Activated CD8-positive, alpha-beta memory T cell treated with anti-CD3 and anti-CD28 coated beads, Interleukin-2, amount 50 U/mL, for 24 hours (primary cell): ENCODE measurements at regions not wholly inside any gene's neighbourhood (a gene's known extent, or its start where the extent isn't known, plus 50 kb on each side); places are given as distances from the start of the nearest gene placed in this dataset.
"Not testable (repeated sequence)": the region's sequence is repeated elsewhere in the genome, so short reads cannot be mapped to it uniquely, and the experiment has no call there.

Experiments used
- DNase-seq: peaks from one replicate; pipeline ENCODE4 v3.0.0-alpha.2; 2020; ENCODE audit errors: extremely low read depth

DNA sequence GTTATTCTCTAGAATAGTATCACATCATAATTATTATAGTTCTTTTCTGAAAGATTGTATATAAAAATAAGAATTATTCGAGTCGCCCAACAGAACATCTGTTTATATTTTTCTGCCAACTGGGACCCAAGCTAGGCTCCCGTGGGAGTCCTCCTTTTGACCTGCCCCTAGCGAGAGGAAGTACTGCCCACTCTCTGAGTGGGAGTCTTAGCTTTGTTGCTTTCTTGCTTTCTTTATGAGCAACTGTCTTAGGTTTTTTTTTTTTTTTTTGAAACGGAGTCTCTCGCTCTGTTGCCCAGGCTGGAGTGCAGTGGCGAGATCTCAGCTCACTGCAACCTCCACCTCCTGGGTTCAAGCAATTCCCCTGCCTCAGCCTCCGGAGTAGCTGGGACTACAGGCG, 202.0 kb upstream of the ZNF184 start:
- DNase-seq, result no peak

- DNase-seq, result no peak
Observed at GRCh38 chr6:27672113-27672799, 199.4 kb upstream of the ZNF184 start.

GRCh38 chr6:27669624-27670301, 196.9 kb upstream of the ZNF184 start:
- no peak for DNase-seq

DNA sequence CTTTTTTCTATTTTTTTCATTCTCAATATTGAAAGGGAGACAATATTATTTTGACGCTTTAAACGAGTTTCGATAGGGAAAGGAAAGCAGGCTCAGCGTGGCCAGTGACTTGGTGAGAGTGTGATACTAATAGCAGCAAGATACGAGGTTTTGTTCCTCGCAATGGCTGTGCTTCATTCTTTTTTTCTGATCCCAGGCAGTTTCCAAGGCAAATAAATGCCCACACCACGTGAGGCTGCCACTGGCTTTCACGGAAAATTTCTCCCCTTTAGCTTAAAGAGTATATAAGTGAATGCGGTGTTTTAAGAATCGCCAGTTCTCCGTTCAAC, 196.4 kb upstream of the ZNF184 start:
- no peak for DNase-seq

- no peak for DNase-seq
Observed at GRCh38 chr6:27668442-27669294, 195.8 kb upstream of the ZNF184 start.

DNA sequence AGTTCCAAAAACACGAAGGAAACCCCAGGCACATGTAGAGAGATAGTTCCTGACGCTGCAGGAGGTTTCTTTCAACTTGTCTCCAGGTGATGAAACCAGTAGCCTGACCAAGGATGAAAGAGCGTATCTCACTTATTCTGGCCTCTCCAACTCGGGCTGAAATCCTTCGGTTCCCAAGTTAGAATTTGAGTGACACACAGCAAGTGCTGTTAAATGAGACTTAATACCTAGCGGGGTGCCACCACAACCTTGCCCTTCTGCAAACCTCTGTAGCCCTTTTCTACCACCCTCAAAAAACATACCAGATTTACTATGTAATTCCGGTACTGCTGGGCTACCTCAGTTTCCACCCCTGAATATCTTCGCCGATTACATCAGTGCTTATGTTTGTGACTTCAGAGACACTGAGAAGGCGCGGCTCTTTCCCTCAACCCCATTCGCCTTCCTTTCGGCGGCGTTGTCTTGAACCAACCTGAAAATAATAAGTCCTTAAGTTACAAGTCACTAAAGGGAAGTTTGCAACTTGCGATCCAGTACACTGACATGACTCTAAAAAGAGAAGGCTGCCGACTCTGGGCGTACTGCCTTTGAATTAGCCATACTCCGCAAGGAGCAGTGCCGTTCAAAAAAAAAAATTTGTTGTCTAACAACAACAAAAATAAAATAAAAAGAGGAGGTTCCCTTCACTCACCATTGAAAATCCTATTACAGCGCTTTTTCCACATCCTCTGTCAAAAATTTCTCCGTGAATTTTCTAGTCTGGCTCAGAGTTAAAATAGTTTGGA, 194.9 kb upstream of the ZNF184 start:
- no peak for DNase-seq

GRCh38 chr6:27667016-27667656, 194.2 kb upstream of the ZNF184 start:
- DNase-seq, result no peak

GRCh38 chr6:27662769-27663168, 189.9 kb upstream of the ZNF184 start:
- no peak for DNase-seq

GRCh38 chr6:27662212-27662611, 189.3 kb upstream of the ZNF184 start:
- DNase-seq, result not testable (repeated sequence)

DNA sequence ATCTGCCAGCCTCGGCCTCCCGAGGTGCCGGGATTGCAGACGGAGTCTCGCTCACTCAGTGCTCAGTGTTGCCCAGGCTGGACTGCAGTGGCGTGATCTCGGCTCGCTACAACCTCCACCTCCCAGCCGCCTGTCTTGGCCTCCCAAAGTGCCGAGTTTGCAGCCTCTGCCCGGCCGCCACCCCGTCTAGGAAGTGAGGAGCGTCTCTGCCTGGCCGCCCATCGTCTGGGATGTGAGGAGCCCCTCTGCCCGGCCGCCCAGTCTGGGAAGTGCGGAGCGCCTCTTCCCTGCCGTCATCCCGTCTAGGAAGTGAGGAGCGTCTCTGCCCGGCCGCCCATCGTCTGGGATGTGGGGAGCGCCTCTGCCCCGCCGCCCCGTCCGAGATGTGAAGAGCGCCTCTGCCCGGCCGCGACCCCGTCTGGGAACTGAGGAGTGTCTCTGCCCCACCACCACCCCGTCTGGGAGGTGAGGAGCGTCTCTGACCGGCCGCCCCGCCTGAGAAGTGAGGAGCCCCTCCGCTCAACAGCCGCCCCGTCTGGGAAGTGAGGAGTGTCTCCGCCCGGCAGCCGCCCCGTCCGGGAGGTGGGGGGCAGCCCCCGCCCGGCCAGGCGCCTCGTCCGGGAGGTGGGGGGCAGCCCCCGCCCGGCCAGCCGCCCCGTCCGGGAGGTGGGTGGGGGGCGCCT, 180.4 kb upstream of the ZNF184 start:
- DNase-seq, result not testable (repeated sequence)

GRCh38 chr6:27651371-27651732, 178.4 kb upstream of the ZNF184 start:
- DNase-seq, result no peak

DNA sequence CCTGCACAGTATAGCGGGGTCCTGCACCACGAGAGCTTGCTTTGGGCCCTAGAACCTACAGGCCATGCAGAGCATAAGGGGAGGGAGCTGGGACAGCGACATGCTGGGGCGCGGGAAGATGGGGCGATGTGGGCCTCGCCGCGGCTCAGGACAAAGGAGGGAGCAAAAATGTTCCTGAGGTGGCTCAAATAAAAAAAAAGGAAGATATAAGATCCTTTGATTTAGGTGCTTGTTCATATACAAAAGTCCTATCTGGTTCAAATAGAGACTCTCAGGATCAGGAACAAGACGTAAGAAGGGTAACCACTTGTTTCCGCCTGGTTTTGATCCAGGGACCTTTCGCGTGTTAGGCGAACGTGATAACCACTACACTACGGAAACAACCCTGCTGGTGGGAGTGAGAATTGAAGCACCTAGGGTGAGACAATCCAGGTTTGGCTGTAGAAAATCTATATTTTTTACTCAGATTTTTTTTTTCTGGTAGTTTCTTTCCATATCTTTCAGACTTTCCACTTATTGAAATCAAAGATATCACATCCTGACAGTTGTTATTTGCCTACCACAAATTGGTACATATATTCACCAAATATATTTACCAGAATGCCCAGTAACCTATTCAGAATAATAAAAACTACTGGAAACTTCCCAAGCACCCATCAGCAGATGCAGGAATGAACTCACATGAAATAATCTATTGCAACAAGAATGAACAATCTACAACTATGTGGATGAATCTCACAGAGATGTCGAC, 177.9 kb upstream of the ZNF184 start:
- peak; percentile 43 for DNase-seq

DNA sequence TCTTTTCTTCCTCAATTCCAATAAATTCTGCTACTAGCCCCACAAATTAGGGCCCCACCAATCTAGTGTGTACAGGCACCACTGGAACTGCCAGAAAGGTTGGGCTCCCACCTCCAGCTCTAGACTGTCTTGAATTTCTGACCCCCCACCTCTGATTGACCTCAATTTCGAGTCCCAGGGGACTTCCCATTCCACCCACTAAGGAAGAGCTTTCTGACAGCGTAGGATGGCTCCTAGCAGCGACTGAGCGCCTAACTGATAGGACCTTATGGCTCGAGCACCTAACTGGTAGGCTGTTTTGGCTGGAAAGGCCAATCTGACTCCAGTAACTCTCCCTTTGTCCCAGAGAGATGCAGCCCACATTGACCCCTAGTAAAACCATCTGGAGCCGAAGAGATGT, 171.6 kb upstream of the ZNF184 start:
- DNase-seq, result no peak

DNA sequence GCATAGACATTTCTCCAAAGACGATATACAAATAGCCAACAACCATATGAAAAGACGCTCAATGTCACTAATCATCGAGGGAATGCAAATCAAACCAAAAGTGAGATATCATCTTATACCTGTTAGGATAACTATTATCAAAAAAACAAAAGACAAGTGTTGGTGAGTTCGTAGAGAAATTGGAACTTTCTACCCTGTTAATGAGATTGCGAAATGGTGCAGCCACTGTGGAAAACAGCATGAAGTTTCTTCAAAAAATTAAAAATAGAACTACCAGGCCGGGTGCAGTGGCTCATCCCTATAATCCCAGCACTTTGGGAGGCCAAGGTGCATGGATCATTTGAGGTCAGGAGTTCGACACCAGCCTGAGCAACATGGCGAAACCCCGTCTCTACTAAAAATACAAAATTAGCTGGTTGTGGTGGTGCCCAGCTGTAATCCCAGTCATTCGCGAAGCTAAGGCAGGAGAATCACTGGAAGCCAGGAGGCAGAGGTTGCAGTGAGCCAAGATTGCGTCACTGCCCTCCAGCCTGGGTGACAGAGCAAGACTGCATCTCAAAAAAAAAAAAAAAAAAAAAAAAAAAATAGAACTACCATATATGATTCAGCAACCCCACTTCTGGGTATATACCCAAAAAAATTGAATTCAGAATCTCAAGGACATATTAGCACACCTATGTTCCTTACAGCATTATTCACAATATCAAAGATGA, 170.0 kb upstream of the ZNF184 start:
- no peak for DNase-seq

DNA sequence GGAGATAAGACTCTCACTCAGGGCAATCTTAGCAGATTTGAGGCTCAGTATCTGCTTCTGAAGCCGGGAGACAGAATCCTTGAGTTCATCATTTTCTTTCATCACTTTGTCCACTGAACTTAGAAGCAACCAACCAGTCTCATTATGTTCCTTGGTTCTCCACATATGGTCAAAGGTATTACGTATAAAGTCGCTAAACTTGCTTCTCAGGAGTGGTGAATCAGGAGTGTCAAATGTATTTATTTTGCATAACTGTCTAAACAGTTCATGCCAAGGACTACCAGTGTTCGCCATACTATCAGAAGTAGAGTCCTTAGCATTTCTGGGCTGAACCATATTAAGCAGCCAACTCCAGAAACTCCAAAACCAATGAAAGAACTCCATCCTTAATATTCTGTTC, 163.0 kb upstream of the ZNF184 start:
- not testable (repeated sequence) for DNase-seq

DNA sequence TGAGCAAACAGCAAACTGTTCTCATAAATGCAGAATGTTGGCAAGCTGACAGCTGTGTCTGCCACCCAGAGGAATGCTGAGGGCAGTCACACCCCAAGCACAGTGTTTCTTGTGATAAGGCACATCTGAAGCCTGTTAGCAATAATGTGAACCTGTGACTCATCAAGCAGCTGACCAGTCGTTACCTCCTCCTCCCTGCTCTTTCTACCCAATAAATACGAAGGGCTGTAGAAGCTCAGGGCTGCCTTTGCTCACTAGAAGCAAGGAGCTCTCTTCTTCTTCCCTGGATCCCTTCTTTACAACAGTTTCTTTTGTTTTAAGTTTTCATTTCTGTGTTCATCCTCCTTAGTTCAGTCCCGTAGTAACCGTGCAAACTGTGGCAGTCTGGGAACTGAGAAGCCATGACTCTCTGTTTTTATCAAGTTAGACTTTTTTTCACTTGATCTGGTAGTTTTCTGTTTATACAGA, 160.3 kb upstream of the ZNF184 start:
- not testable (repeated sequence) for DNase-seq

DNA sequence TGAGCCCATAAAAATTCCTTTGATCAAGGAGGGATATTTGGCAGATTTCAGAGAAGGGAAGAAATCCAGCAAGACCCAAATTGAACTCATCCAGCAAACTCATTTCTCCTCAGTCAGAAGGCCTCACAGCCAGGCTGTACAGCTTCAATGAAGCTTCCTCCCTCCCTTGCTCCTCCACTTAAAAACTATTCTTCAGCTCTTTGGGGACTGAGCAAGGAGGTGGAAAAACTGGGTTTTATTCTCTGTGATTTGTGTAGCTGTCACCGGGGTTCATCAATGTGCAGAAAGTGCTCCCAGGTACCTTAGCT, 158.7 kb upstream of the ZNF184 start:
- no peak for DNase-seq

DNA sequence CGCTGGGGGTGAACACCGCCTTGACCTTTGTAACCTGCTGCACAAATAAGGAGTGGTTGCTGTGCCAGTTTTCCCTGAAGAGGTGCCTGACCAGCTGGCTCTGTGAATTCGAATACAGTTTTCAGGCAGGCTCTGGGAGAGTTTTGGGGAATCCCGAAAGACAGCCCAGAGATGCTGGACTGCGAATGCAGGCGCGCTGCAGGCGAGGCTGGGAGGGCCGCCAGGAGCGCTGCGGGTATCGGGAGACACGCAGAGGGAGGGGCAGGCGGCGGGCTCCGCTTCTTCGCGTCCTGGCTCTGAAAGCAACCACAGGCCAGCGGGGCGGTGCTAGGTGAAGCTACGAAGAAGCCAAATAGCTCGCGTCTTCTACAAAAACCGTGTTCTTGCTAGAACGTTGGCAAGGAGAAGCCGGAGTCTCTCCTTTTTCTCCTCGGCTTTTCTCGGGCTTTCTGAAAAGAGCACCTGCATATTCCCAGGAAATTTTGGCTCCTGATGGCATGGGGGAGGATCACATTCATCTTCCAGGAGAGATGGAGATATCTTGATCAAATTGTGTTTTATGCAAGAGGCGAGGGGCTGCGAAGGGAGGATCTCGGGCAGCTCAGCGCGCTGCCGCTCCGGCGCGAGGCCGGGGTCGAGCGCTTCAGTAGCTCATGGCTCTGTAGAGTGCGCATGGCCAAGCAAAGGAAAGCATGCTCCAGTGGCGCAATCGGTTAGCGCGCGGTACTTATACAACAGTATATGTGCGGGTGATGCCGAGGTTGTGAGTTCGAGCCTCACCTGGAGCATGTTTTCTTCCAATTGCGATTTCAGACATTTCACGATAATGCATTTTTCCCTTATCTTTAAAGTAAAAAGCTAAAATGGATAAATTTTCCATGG, 158.1 kb upstream of the ZNF184 start:
- DNase-seq, result peak; percentile 29
